Stimulated activated CD4-positive, alpha-beta T cell treated with anti-CD3 and anti-CD28 coated beads, Interleukin-2, amount 100 ng/mL, for 48 hours (primary cell): ENCODE measurements at regions not wholly inside any gene's neighbourhood (a gene's known extent, or its start where the extent isn't known, plus 50 kb on each side); places are given as distances from the start of the nearest gene placed in this dataset.

Experiments
- DNase-seq, 2 donors: peaks; one replicate each; pipeline ENCODE4 v3.0.0-alpha.2; 2020

- DNase-seq = no peak
Observed at GRCh38 chr2:71860381-71860926, 287.2 kb downstream of the CYP26B1 start.

DNA sequence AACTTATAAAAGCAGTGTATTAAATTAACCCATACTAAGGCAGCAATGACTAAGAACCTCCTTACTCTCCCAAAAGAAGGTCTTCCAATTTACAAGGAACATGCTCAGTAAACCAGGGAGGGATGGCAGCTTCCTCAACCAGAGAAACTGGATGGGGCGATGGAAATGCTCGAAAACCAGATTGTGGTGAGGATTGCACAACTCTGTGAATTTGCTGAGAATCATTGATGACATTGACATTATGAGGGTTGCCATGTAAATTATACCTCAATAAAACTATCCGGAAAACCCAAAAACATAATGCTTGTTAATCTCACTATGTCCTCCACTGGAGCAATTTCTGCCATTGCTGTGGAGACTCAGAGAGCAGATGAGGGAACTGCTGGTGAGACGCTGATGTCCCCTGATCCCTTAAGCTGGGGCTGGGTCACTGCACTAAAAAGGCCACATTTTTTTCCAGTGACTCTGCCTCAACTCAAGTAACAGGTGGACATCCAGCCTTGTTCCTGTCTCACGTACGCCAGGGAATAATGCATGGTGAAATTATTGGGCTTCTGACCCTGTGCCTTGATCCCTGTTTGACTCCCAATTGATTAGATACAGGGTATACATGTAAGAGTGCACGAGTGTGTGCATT, 288.3 kb downstream of the CYP26B1 start:
- DNase-seq = no peak

- DNase-seq = no peak
Observed at GRCh38 chr2:71858071-71858470, 289.6 kb downstream of the CYP26B1 start.

- no peak for DNase-seq
Observed at GRCh38 chr2:71857636-71858035, 290.0 kb downstream of the CYP26B1 start.

DNA sequence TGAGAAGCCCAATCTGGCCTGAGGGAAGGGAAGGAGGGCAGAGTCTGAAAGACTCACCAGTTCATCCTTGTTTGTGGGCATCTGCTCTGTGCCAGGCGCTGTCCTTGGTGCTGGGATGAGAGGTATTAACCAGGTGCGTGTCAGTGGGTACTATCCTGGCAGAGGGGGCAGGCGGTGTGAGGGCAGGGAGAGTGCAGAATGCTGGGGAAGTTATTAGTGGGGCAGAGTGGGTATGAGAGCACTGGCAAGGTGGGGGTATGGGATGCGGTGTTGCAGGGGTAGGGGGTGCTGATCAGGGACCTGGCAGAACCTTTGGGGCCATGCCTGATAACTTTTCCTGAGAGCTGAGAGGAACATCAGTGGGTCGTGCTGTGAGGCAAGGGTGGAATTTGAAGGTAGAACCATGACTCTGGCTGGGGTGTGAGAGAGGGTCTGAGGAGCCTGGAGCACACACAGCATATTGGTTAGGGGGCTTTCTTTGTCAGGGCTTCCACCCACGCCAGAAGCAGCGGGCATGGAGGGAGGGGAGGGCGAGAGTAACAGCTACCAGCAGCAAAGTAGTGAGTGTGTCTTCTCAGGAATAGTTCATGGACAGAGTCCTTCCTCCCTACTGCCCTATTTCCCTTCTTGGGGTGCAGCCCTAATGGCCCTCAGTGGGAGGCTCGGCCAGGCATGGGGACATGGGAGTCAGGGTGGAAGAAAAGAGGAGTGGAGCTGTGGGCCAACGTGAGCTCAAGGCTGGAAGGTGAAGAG, 290.7 kb downstream of the CYP26B1 start:
- DNase-seq = no peak

- DNase-seq = no peak
Observed at GRCh38 chr2:71853858-71854257, 293.8 kb downstream of the CYP26B1 start.

DNA sequence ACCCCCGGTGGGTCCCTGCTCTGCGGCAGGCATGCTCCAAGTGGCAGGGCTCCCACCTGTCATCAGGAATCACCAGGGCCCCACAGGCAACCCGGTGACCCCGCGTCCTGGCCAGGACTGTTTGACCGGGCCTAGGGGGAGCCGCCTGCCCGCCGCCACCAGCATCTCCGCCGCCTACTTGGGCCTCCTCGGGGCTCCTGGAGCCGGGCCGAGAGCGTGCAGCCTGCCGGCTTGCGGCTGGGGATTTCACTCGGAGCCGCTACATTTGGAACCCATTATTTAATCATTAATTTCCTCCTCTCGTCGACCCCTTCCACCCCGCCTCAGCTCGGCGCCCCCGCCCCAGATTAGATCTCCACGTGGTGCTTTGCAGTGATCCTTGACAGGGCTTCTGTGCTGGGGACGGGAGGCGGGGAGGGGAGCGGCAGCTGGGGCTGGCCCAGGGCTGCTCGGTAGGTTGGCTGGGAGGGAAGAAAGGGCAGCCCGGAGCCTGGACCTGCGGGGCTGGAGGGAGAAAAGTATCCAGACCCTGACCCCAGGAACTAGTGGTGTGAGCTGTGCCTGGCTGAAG, 295.4 kb downstream of the CYP26B1 start:
- DNase-seq = no peak

GRCh38 chr2:71851094-71851750, 296.4 kb downstream of the CYP26B1 start:
- DNase-seq = no peak

DNA sequence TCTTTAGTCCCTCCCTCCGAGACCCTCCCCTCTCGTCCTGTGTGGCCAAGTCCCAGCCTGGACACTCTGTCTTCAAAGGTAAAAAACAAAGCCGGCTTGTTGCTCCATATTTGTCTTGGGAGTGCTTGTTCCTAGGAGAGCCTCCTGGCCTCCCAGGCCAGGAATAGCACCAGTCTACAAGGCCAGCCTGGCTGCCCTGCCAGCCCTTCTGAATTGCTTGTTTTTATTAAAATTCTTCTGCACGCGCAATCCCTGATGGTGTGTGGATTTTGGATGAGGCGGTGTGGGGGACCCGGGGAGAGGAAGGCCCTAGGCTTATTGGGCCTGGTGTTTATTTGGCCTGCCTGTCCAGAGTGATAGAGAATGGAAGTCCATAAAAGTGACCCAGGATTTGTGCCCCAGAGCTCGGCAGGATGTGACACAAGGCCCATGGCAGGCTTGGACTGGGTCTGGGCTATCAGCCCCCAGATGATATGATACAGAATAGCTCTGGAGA, 297.3 kb downstream of the CYP26B1 start:
- no peak for DNase-seq

- no peak for DNase-seq
Observed at GRCh38 chr2:71849607-71850305, 297.9 kb downstream of the CYP26B1 start.

- no peak for DNase-seq
Observed at GRCh38 chr2:71849111-71849510, 298.6 kb downstream of the CYP26B1 start.

DNA sequence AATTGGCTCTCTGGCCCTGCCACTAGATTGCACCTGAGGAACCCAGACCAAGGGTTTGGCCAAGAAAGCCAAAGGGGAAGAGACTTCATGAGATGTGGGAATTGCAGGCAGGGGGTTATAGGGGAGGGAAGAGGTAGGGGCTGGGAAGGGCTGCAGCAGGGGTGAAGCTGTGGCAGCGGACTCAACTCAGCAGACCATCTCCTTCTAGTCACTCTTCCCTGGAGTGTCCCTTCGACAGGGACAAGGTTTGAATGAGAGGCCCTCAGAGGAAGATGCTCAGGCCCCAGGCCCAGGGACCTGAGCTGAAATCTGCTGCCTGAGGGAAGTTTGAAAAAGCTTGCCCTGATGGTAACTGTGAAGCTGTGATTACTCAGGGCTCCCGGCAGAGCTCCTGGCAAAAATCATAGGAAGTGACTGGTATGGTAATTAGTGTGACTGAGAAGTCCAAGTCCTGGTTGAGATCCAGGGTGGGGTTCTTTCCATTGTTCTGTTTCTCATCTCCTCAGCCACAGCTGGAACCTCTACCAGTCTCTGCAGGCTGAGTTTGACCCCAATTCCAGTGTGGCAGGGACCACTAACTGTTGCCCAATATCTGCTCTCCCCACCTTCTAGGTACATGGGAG, 300.9 kb downstream of the CYP26B1 start:
- no peak for DNase-seq

GRCh38 chr2:71846072-71846471, 301.6 kb downstream of the CYP26B1 start:
- DNase-seq = no peak

- DNase-seq = no peak
Observed at GRCh38 chr2:71844967-71845366, 302.7 kb downstream of the CYP26B1 start.

- DNase-seq = no peak
Observed at GRCh38 chr2:71843391-71843850, 304.2 kb downstream of the CYP26B1 start.

GRCh38 chr2:71842744-71843143, 304.9 kb downstream of the CYP26B1 start:
- DNase-seq = no peak

GRCh38 chr2:71839826-71840225, 307.8 kb downstream of the CYP26B1 start:
- no peak for DNase-seq

DNA sequence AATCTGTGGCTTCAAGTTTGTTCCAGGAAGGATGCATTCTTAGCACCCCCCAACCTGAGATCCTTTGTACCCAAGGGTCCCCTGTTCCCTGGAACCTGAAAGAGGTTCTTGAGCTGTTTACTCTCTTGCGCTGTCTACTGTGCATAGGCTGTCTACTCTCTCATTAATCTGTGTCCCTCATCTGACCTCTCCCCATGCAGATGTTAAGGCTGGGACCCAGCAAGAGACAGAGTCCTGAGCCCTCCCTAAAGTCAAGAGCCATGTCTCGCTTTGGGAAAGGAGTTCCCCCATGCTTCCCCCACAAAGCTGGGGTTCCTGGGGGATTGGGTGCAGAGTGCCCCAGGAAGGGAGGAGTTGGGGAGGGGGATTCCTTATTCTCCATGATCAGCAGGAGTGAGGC, 312.9 kb downstream of the CYP26B1 start:
- no peak for DNase-seq

DNA sequence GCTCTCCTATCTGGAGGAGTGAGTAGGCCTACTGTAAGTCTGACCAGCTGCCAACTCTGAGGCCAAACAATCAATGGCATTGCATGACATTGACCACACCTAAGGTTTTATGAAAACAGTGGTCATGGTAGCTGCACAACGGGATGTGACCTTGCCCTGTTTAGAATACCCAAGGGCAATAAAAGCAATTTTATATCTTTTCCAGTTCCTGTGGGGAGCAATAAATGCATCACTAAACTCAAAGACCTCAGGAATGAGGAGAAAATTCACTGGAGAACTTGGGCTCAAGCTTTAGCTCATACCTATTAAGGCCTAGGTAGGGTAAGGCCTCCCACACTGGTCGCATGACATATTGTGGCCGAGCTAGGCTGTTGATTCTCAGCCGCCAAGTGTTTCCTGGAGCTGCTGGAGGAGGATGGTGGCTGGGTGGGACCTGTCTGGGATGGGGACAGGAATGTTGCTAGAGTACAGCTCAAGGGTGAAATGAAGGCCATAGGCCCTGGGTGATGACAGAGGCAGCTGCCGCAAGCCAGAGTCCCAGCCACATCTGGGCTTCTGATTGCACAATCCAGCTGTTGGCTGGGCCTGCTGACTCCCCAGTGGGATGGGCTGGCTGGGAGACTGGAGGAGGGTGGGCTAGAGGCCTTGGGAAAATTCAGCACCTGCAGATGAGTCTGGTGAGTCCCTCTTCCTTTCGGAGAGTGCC, 313.7 kb downstream of the CYP26B1 start:
- DNase-seq = no peak

DNA sequence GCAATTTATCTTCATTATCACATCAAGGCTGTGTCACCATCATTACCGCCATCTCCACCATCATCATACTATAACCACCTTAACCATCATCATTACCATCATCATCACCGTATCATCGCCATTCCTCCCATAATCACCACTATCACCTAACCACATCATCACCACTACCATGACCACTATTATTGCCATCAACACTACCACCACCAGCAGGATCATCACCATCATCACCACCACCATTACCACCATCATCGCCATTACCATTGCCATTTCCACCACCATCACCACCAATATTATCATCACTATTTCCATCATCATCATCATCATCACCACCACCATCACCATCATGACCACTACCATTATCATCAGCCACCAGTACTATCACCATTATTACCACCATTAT, 314.4 kb downstream of the CYP26B1 start:
- DNase-seq = no peak

- no peak for DNase-seq
Observed at GRCh38 chr2:71832844-71833243, 314.8 kb downstream of the CYP26B1 start.
